ENCODE measurements at regions not wholly inside any gene's neighbourhood (a gene's known extent, or its start where the extent isn't known, plus 50 kb on each side); places are given as distances from the start of the nearest gene placed in this dataset.

DNA sequence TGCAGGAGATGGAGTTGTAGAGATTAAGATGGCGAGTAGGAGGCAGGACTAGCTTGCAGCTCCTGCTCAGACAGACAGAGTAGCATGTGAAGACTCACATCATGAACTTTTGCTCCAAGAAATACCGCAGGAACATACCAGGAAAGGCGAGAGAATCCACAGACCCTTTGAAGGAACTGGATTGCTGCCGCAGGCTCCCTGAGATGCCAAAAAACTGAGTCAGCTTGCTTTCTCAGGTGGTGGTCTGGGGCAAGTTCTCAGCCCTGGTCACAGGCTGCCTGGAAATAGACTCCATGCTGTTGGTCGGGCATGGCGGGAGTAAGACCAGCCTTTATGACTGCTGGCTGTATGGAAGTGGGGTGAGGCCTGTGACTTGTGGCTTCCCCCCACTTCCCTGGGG lies 163.6 kb upstream of the NAV3 start:
- TF ChIP-seq, protein P1, sequence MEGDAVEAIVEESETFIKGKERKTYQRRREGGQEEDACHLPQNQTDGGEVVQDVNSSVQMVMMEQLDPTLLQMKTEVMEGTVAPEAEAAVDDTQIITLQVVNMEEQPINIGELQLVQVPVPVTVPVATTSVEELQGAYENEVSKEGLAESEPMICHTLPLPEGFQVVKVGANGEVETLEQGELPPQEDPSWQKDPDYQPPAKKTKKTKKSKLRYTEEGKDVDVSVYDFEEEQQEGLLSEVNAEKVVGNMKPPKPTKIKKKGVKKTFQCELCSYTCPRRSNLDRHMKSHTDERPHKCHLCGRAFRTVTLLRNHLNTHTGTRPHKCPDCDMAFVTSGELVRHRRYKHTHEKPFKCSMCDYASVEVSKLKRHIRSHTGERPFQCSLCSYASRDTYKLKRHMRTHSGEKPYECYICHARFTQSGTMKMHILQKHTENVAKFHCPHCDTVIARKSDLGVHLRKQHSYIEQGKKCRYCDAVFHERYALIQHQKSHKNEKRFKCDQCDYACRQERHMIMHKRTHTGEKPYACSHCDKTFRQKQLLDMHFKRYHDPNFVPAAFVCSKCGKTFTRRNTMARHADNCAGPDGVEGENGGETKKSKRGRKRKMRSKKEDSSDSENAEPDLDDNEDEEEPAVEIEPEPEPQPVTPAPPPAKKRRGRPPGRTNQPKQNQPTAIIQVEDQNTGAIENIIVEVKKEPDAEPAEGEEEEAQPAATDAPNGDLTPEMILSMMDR (IDR thresholded peaks at IDR 0.05) = no peak
- TF ChIP-seq EP300 (IDR thresholded peaks at IDR 0.05; ENCODE audit: borderline replicate concordance in 1 of 2, low read depth in 1 of 2, low read length in 1 of 2) (no peak), ELF1 (IDR thresholded peaks at IDR 0.05) (no peak), RAD21 (IDR thresholded peaks at IDR 0.05; ENCODE audit: low read length) (no peak), SMC3 (IDR thresholded peaks at IDR 0.05; ENCODE audit: low read depth, low read length) (no peak), TCF12 (IDR thresholded peaks at IDR 0.05) (0 out of 2 replicates have a peak, but pooled peaks have one; percentile 18), POLR2AphosphoS5 (IDR thresholded peaks at IDR 0.05; ENCODE audit: low read depth, low read length) (no peak), YY1 (IDR thresholded peaks at IDR 0.05; ENCODE audit: low read depth) (no peak)
